H1 (cell line): ENCODE measurements at regions not wholly inside any gene's neighbourhood (a gene's known extent, or its start where the extent isn't known, plus 50 kb on each side); places are given as distances from the start of the nearest gene placed in this dataset.

Experiments used
- CTCF ChIA-PET: fragments of 300-600 bp; sonication (Branson Sonifier 250); formaldehyde crosslinking; loops from one replicate; lab custom pipeline; 2021; ENCODE audit not compliant: partially characterized antibody; lab: Charles Lee
- POLR2A ChIA-PET: fragments of 300-600 bp; sonication (Branson Sonifier 250); formaldehyde crosslinking; loops from one replicate; lab custom pipeline; 2021; ENCODE audit warnings: inconsistent platforms; ENCODE audit not compliant: partially characterized antibody; lab: Charles Lee
- DNase-seq, 2 experiments: peaks; one replicate each; pipeline versions ENCODE4 v3.0.0 to v3.0.0-alpha.2; 2010 to 2022; ENCODE audit warnings: low spot score in 2 of 2, low read depth in 1 of 2, mixed read lengths in 1 of 2
- FAIRE-seq: peaks from 2 replicates; lab custom pipeline; 2011; peaks lifted over from hg19 to GRCh38; lab: Jason Lieb, UNC
- H2AFZ ChIP-seq: 2 replicates; pipeline ENCODE4 v1.8.1; 2012; ENCODE audit warnings: low read length, inconsistent platforms
- H2AK5ac ChIP-seq: 2 replicates; pipeline ENCODE4 v1.6.1; 2013; ENCODE audit warnings: low read depth, low read length
- H2BK120ac ChIP-seq: replicated peaks from 2 replicates; pipeline ENCODE3; 2013; ENCODE audit warnings: low read depth, low read length, inconsistent platforms
- H2BK12ac ChIP-seq: 2 replicates; pipeline ENCODE4 v1.6.1; 2013; ENCODE audit warnings: low read depth, low read length
- H2BK15ac ChIP-seq: 2 replicates; pipeline ENCODE4 v1.6.1; 2013; ENCODE audit warnings: low read length
- H2BK20ac ChIP-seq: 2 replicates; pipeline ENCODE4 v1.6.1; 2013; ENCODE audit warnings: low read length
- H2BK5ac ChIP-seq: 2 replicates; pipeline ENCODE4 v1.6.1; 2013; ENCODE audit warnings: low read depth, low read length
- H3K14ac ChIP-seq: 2 replicates; pipeline ENCODE4 v1.6.1; 2013; ENCODE audit warnings: inconsistent platforms; ENCODE audit not compliant: insufficient read length
- H3K18ac ChIP-seq: 2 replicates; pipeline ENCODE4 v1.6.1; 2013; ENCODE audit warnings: low read length; ENCODE audit errors: extremely low read depth
- H3K23ac ChIP-seq: 2 replicates; pipeline ENCODE4 v1.6.1; 2013; ENCODE audit warnings: inconsistent platforms; ENCODE audit not compliant: insufficient read length
- H3K23me2 ChIP-seq: 2 replicates; pipeline ENCODE4 v1.6.1; 2013; ENCODE audit warnings: low read depth, low read length
- H3K27ac ChIP-seq: 2 replicates; pipeline ENCODE4 v1.6.1; 2011; ENCODE audit warnings: low read depth, low read length, inconsistent platforms
- H3K27me3 ChIP-seq, 4 experiments: replicated peaks in 1 of 4; 1 replicate in 1 of 4; 2 replicates in 3 of 4; pipeline versions ENCODE4 v1.6.1 to v1.8.1; 2011 to 2013; ENCODE audit warnings: low read length in 3 of 4, mild to moderate bottlenecking in 3 of 4, inconsistent platforms in 2 of 4, mixed read lengths in 2 of 4, moderate library complexity in 1 of 4; ENCODE audit not compliant: control insufficient read depth in 3 of 4, insufficient read depth in 3 of 4; ENCODE audit errors: extremely low read depth in 1 of 4
- H3K36me3 ChIP-seq, 4 experiments: 2 replicates each; pipeline versions ENCODE4 v1.6.1 to v1.8.1; 2011 to 2013; ENCODE audit warnings: mild to moderate bottlenecking in 4 of 4, low read length in 3 of 4, moderate library complexity in 2 of 4, control low read depth in 1 of 4, inconsistent platforms in 1 of 4; ENCODE audit not compliant: insufficient read depth in 4 of 4, control insufficient read depth in 2 of 4
- H3K4ac ChIP-seq: replicated peaks from 2 replicates; pipeline ENCODE3; 2013; ENCODE audit warnings: low read length, low read depth, mixed read lengths, inconsistent platforms; ENCODE audit not compliant: insufficient read length
- H3K4me1 ChIP-seq, 4 experiments: replicated peaks in 1 of 4; 1 replicate in 1 of 4; 2 replicates in 3 of 4; pipeline versions ENCODE4 v1.6.1 to v1.8.1; 2011 to 2013; ENCODE audit warnings: low read length in 3 of 4, inconsistent platforms in 2 of 4, mixed read lengths in 1 of 4; ENCODE audit not compliant: insufficient read depth in 4 of 4, control insufficient read depth in 3 of 4
- H3K4me2 ChIP-seq, 2 experiments: 2 replicates each; pipeline versions ENCODE4 v1.6.1 to v1.8.1; 2011 to 2013; ENCODE audit warnings: low read depth in 2 of 2, low read length in 2 of 2, control low read depth in 1 of 2, inconsistent platforms in 1 of 2, mild to moderate bottlenecking in 1 of 2; ENCODE audit not compliant: insufficient read depth in 1 of 2
- H3K4me3 ChIP-seq, 4 experiments: fragments of 200-600, 300-600 bp in 1 of 4; sonication (generic), shearing (Covaris generic), sonication (Bioruptor Twin) in 1 of 4; 2 replicates each; pipeline versions ENCODE4 v1.5.1 to v1.8.1; 2011 to 2016; ENCODE audit warnings: low read length in 4 of 4, low read depth in 3 of 4, control low read depth in 2 of 4, inconsistent platforms in 2 of 4, mild to moderate bottlenecking in 2 of 4, mixed read lengths in 1 of 4, moderate library complexity in 1 of 4; ENCODE audit not compliant: insufficient read depth in 2 of 4; ENCODE audit errors: extremely low read depth in 1 of 4
- H3K56ac ChIP-seq: replicated peaks from 2 replicates; pipeline ENCODE3; 2013; ENCODE audit warnings: low read depth, mild to moderate bottlenecking, mixed read lengths, low read length, inconsistent platforms; ENCODE audit not compliant: insufficient read length
- H3K79me1 ChIP-seq: 2 replicates; pipeline ENCODE4 v1.6.1; 2013; ENCODE audit warnings: low read depth, low read length, control low read depth
- H3K79me2 ChIP-seq, 2 experiments: 2 replicates each; pipeline versions ENCODE4 v1.6.1 to v1.8.1; 2012 to 2013; ENCODE audit warnings: low read length in 2 of 2, mild to moderate bottlenecking in 2 of 2, inconsistent platforms in 1 of 2; ENCODE audit not compliant: insufficient read depth in 2 of 2, control insufficient read depth in 1 of 2
- H3K9ac ChIP-seq, 4 experiments: replicated peaks in 1 of 4; 1 replicate in 1 of 4; 2 replicates in 3 of 4; pipeline versions ENCODE4 v1.6.1 to v1.8.1; 2011 to 2013; ENCODE audit warnings: low read depth in 3 of 4, low read length in 3 of 4, control low read depth in 2 of 4, mild to moderate bottlenecking in 2 of 4, moderate library complexity in 2 of 4, inconsistent platforms in 1 of 4; ENCODE audit errors: extremely low read depth in 1 of 4
- H3K9me3 ChIP-seq, 2 experiments: 2 replicates each; pipeline versions ENCODE4 v1.6.1 to v1.8.1; 2012 to 2013; ENCODE audit warnings: mild to moderate bottlenecking in 2 of 2, moderate library complexity in 2 of 2, control low read depth in 1 of 2, inconsistent platforms in 1 of 2, low read depth in 1 of 2, low read length in 1 of 2, mixed read lengths in 1 of 2; ENCODE audit not compliant: insufficient read depth in 2 of 2
- H4K20me1 ChIP-seq, 2 experiments: replicated peaks in 1 of 2; 2 replicates each; pipeline versions ENCODE3 to v1.8.1; 2011 to 2013; ENCODE audit warnings: inconsistent platforms in 2 of 2, low read length in 2 of 2, mild to moderate bottlenecking in 1 of 2; ENCODE audit not compliant: insufficient read depth in 2 of 2, control insufficient read depth in 1 of 2
- H4K5ac ChIP-seq: 2 replicates; pipeline ENCODE4 v1.6.1; 2013; ENCODE audit warnings: low read length, low read depth, mixed read lengths, inconsistent platforms; ENCODE audit not compliant: insufficient read length
- H4K8ac ChIP-seq: 2 replicates; pipeline ENCODE4 v1.8.0; 2013; ENCODE audit warnings: mild to moderate bottlenecking, moderate library complexity, low read length, inconsistent platforms; ENCODE audit not compliant: insufficient read depth; ENCODE audit errors: extremely low read depth
- H4K91ac ChIP-seq: replicated peaks from 2 replicates; pipeline ENCODE3; 2013; ENCODE audit warnings: low read length, mixed read lengths, inconsistent platforms; ENCODE audit not compliant: insufficient read length
- ASH2L ChIP-seq: fragments of 200-600, 300-600 bp; sonication (generic); IDR thresholded peaks from one replicate; pipeline ENCODE4 v1.7.1; 2017; ENCODE audit warnings: low read length
- EGR1 ChIP-seq: IDR thresholded peaks from 2 replicates; pipeline ENCODE4 v1.6.1; 2011; ENCODE audit warnings: low read depth, low read length, borderline replicate concordance
- HDAC2 ChIP-seq, 2 experiments: fragments of 300-600 bp in 1 of 2; sonication (generic) in 1 of 2; IDR thresholded peaks; 2 replicates each; pipeline ENCODE4 v1.6.1; 2011 to 2012; ENCODE audit warnings: low read depth in 2 of 2, low read length in 2 of 2, mild to moderate bottlenecking in 2 of 2, moderate library complexity in 2 of 2, borderline replicate concordance in 1 of 2, inconsistent platforms in 1 of 2
- HDAC6 ChIP-seq: IDR thresholded peaks from one replicate; pipeline ENCODE4 v1.7.1; 2012; ENCODE audit warnings: low read depth, mild to moderate bottlenecking, inconsistent platforms, low read length, moderate library complexity
- JUN ChIP-seq: IDR thresholded peaks from 2 replicates; pipeline ENCODE4 v1.6.1; 2011; ENCODE audit warnings: low read depth, mild to moderate bottlenecking, improper control_type of control experiment, low read length
- PHF8 ChIP-seq: fragments of 200-600 bp; sonication (generic); conservative IDR thresholded peaks from 2 replicates; pipeline ENCODE4 v1.7.1; 2012; ENCODE audit warnings: low read depth, mild to moderate bottlenecking, inconsistent platforms, low read length, moderate library complexity
- RAD21 ChIP-seq, 2 experiments: IDR thresholded peaks in 1 of 2; conservative IDR thresholded peaks in 1 of 2; 2 replicates each; pipeline ENCODE4 v1.6.1; 2011; ENCODE audit warnings: low read depth in 2 of 2, low read length in 2 of 2, improper control_type of control experiment in 1 of 2, inconsistent platforms in 1 of 2, mild to moderate bottlenecking in 1 of 2, moderate library complexity in 1 of 2
- RBBP5 ChIP-seq: IDR thresholded peaks from 2 replicates; pipeline ENCODE4 v1.7.1; 2012; ENCODE audit warnings: low read depth, mild to moderate bottlenecking, inconsistent platforms, low read length, moderate library complexity, borderline replicate concordance
- RXRA ChIP-seq: IDR thresholded peaks from 2 replicates; pipeline ENCODE4 v1.6.1; 2011; ENCODE audit warnings: low read depth, mild to moderate bottlenecking, low read length, moderate library complexity; ENCODE audit not compliant: insufficient read depth
- SIN3A ChIP-seq, 2 experiments: IDR thresholded peaks in 1 of 2; conservative IDR thresholded peaks in 1 of 2; 2 replicates each; pipeline ENCODE4 v1.6.1; 2011 to 2012; ENCODE audit warnings: low read length in 2 of 2, improper control_type of control experiment in 1 of 2, low read depth in 1 of 2, mild to moderate bottlenecking in 1 of 2
- SIRT6 ChIP-seq: IDR thresholded peaks from one replicate; pipeline ENCODE4 v1.7.1; 2012; ENCODE audit warnings: low read length, inconsistent platforms
- SIX5 ChIP-seq: IDR thresholded peaks from 2 replicates; pipeline ENCODE4 v1.6.1; 2011; ENCODE audit warnings: mild to moderate bottlenecking, low read depth, low read length
- SP2 ChIP-seq: IDR thresholded peaks from 2 replicates; pipeline ENCODE4 v1.6.1; 2012; ENCODE audit warnings: mild to moderate bottlenecking, low read length, inconsistent platforms
- WGBS, 2 experiments: shearing (Covaris generic) in 1 of 2; methylation state at CpG; one replicate each; pipeline versions ENCODE4 v1.1.6 to v1.1.7; 2013 to 2015; ENCODE audit warnings: low lambda C conversion rate in 2 of 2, mixed read lengths in 2 of 2, inconsistent platforms in 1 of 2, low coverage in 1 of 2, missing lambda C conversion rate in 1 of 2; ENCODE audit not compliant: insufficient replicate concordance in 2 of 2, insufficient coverage in 1 of 2, insufficient read length in 1 of 2; ENCODE audit errors: extremely low coverage in 1 of 2, missing lambda C conversion rate in 1 of 2; 5-methylcytosine and 5-hydroxymethylcytosine counted together
- TF ChIP-seq, protein P1 (sequence below): IDR thresholded peaks from 2 replicates; pipeline ENCODE4 v1.6.1; 2011; ENCODE audit warnings: low read depth, mild to moderate bottlenecking, low read length; ENCODE audit not compliant: insufficient read depth

DNA sequence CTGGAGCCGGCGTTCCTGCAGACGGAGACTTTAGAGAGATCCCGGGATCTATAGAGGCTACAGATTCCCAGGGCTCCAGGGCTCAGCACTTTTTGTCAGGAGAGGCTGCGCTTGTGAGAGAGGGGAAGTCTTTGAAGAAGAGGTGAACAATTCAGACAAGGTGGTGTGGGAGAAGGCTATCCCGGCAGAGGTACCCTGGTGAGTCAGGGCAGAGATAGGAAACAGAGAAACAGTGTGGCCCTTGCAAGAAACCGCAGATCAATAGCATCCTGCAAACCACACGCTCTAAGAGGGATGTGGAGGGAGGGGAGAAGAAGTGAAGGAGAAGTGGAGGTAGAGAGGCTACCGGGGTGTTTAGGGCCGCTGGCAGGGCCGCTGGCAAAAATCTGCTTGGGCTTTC, 160.5 kb upstream of the APCDD1 start:
- CTCF ChIA-PET, result interaction anchor here (1.0 kb wide), 1 partner anchor 197 kb away, joined by 3 read pairs; no protein-coding TSS in a partner anchor
- no peak for DNase-seq
- TF ChIP-seq SP2 (no peak), HDAC2 (IDR thresholded peaks at IDR 0.05; ENCODE audit: borderline replicate concordance in 1 of 2, low read depth in 2 of 2, low read length in 2 of 2) (no peak), EGR1 (no peak), SIRT6 (no peak), ASH2L (no peak), RXRA (no peak), JUN (no peak), SIX5 (no peak), SIN3A (conservative IDR thresholded peaks at IDR 0.05 in 1 of 2, IDR thresholded peaks at IDR 0.05 in 1 of 2; ENCODE audit: low read depth in 1 of 2, low read length in 2 of 2) (no peak), RBBP5 (no peak), HDAC6 (no peak), PHF8 (no peak), RAD21 (IDR thresholded peaks at IDR 0.05 in 1 of 2, conservative IDR thresholded peaks at IDR 0.05 in 1 of 2; ENCODE audit: low read depth in 2 of 2, low read length in 2 of 2) (no peak)
- TF ChIP-seq, protein P1, sequence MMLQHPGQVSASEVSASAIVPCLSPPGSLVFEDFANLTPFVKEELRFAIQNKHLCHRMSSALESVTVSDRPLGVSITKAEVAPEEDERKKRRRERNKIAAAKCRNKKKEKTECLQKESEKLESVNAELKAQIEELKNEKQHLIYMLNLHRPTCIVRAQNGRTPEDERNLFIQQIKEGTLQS, result no peak

More for the DNA sequence above, 160.5 kb upstream of the APCDD1 start:
- Histone ChIP-seq H3K56ac (no peak overlapping the region), H2AK5ac (no peak overlapping the region), H3K9me3 (peaks cover 4 to 5% of the 10 kb centered on the region in 2 experiments), H3K4me2 (no peak overlapping the region), H2BK120ac (no peak overlapping the region), H3K23me2 (no peaks in the 10 kb centered on the region), H3K79me2 (no peaks in the 10 kb centered on the region), H3K4me3 (no peak overlapping the region), H2BK12ac (no peak overlapping the region), H2AFZ (no peak overlapping the region), H4K91ac (no peak overlapping the region), H3K14ac (no peak overlapping the region), H3K27me3 (no peaks in the 10 kb centered on the region), H3K36me3 (no peaks in the 10 kb centered on the region), H4K20me1 (no peaks in the 10 kb centered on the region), H4K5ac (no peak overlapping the region), H2BK20ac (no peak overlapping the region), H2BK15ac (no peak overlapping the region), H3K23ac (no peak overlapping the region), H3K4me1 (peaks cover 0 to 4% (median 1%) of the 10 kb centered on the region in 4 experiments; a peak in 4 of 7 replicates), H3K79me1 (no peaks in the 10 kb centered on the region), H3K18ac (no peak overlapping the region), H3K27ac (no peak overlapping the region), H4K8ac (no peak overlapping the region), H2BK5ac (no peak overlapping the region), H3K4ac (no peak overlapping the region), H3K9ac (no peak overlapping the region)
- WGBS, 2 experiments, result 94% methylated on average over 11 of the region's 11 CpGs; no CpG with 5 or more reads in 1 of the 2 experiments
- no peak for FAIRE-seq
- POLR2A ChIA-PET, result interaction anchor here (1.2 kb wide), 1 partner anchor 10 kb away, joined by 3 read pairs; no protein-coding TSS in a partner anchor
